Ascending aorta (tissue), 2 donors: ENCODE measurements at regions not wholly inside any gene's neighbourhood (a gene's known extent, or its start where the extent isn't known, plus 50 kb on each side); places are given as distances from the start of the nearest gene placed in this dataset.

Experiments
- DNase-seq, 2 donors: peaks; one replicate each; pipeline ENCODE4 v3.0.0-alpha.2; 2019; ENCODE audit warnings: low spot score in 2 of 2
- H3K27ac ChIP-seq, 2 donors: fragments of 200-600 bp; sonication (generic); one replicate each; pipeline ENCODE4 v1.5.1; 2016 to 2017; ENCODE audit warnings: mild to moderate bottlenecking in 1 of 2
- H3K27me3 ChIP-seq: fragments of 200-600 bp; sonication (generic); one replicate; pipeline ENCODE4 v1.5.1; 2017
- H3K36me3 ChIP-seq, 2 donors: fragments of 200-600 bp; sonication (generic); one replicate each; pipeline ENCODE4 v1.5.1; 2016
- H3K4me1 ChIP-seq, 2 donors: fragments of 200-600 bp; sonication (generic); one replicate each; pipeline ENCODE4 v1.5.1; 2016 to 2017; ENCODE audit warnings: mild to moderate bottlenecking in 1 of 2
- H3K4me3 ChIP-seq, 2 donors: fragments of 200-600 bp; sonication (generic); one replicate each; pipeline ENCODE4 v1.5.1; 2016 to 2017; ENCODE audit warnings: mild to moderate bottlenecking in 1 of 2
- H3K9me3 ChIP-seq, 2 donors: fragments of 200-600 bp; sonication (generic); one replicate each; pipeline ENCODE4 v1.5.1; 2016
- CTCF ChIP-seq, 3 experiments: fragments of 200-600 bp in 2 of 3; fragments of 450-650 bp in 1 of 3; sonication (generic) in 2 of 3; IDR thresholded peaks; one replicate each; pipeline ENCODE4 v1.5.1; 2016 to 2019; ENCODE audit warnings: antibody characterized with exemption in 3 of 3, mild to moderate bottlenecking in 1 of 3, moderate library complexity in 1 of 3
- intact Hi-C: fragments of 100-400 bp; cut with DNase I; formaldehyde crosslinking; loops from one replicate; pipeline ENCODE4 v1.15.1; 2023

- TF ChIP-seq CTCF (IDR thresholded peaks at IDR 0.05) = no peak
- H3K9me3 ChIP-seq = no peaks in the 10 kb centered on the region
- no peaks in the 10 kb centered on the region for H3K27me3 ChIP-seq
- intact Hi-C loops = no loop called here
- H3K4me3 ChIP-seq = no peak overlapping the region
- no peak for DNase-seq
- no peak overlapping the region for H3K27ac ChIP-seq
- peaks cover 0 to 25% of the 10 kb centered on the region in 2 donors for H3K4me1 ChIP-seq
- no peaks in the 10 kb centered on the region for H3K36me3 ChIP-seq
Observed at GRCh38 chr19:46955813-46956371, 63.7 kb upstream of the NPAS1 start.

GRCh38 chr19:46958532-46958931, 61.1 kb upstream of the NPAS1 start:
- no peaks in the 10 kb centered on the region for H3K9me3 ChIP-seq
- H3K4me1 ChIP-seq = peaks cover 0 to 11% of the 10 kb centered on the region in 2 donors
- no peaks in the 10 kb centered on the region for H3K27me3 ChIP-seq
- no peaks in the 10 kb centered on the region for H3K36me3 ChIP-seq
- intact Hi-C loops = no loop called here
- TF ChIP-seq CTCF (IDR thresholded peaks at IDR 0.05) = no peak
- DNase-seq = no peak
- H3K27ac ChIP-seq = no peak overlapping the region
- no peak overlapping the region for H3K4me3 ChIP-seq

- Histone ChIP-seq H3K36me3 (no peaks in the 10 kb centered on the region), H3K4me1 (peaks cover 0 to 7% of the 10 kb centered on the region in 2 donors), H3K9me3 (no peaks in the 10 kb centered on the region), H3K4me3 (no peak overlapping the region), H3K27me3 (no peaks in the 10 kb centered on the region), H3K27ac (no peak overlapping the region)
- TF ChIP-seq CTCF (IDR thresholded peaks at IDR 0.05) = no peak
- no peak for DNase-seq
- intact Hi-C loops = no loop called here
Observed at GRCh38 chr19:46959894-46960556, 59.6 kb upstream of the NPAS1 start.

- H3K27me3 ChIP-seq = no peaks in the 10 kb centered on the region
- TF ChIP-seq CTCF (IDR thresholded peaks at IDR 0.05) = no peak
- no peak overlapping the region for H3K27ac ChIP-seq
- H3K9me3 ChIP-seq = no peaks in the 10 kb centered on the region
- no peak overlapping the region for H3K4me3 ChIP-seq
- no peaks in the 10 kb centered on the region for H3K4me1 ChIP-seq
- no peaks in the 10 kb centered on the region for H3K36me3 ChIP-seq
- intact Hi-C loops = no loop called here
- no peak for DNase-seq
Observed at GRCh38 chr19:46962030-46962570, 57.5 kb upstream of the NPAS1 start.

GRCh38 chr19:46963093-46963734, 56.4 kb upstream of the NPAS1 start:
- no peaks in the 10 kb centered on the region for H3K27me3 ChIP-seq
- DNase-seq = no peak
- no peak overlapping the region for H3K27ac ChIP-seq
- H3K36me3 ChIP-seq = no peaks in the 10 kb centered on the region
- intact Hi-C loops = no loop called here
- H3K4me3 ChIP-seq = no peak overlapping the region
- no peak for TF ChIP-seq CTCF (IDR thresholded peaks at IDR 0.05)
- peaks cover 0 to 3% of the 10 kb centered on the region in 2 donors for H3K4me1 ChIP-seq
- H3K9me3 ChIP-seq = no peaks in the 10 kb centered on the region
